ENCODE measurements at regions not wholly inside any gene's neighbourhood (a gene's known extent, or its start where the extent isn't known, plus 50 kb on each side); places are given as distances from the start of the nearest gene placed in this dataset.

GRCh38 chr6:21538186-21538798 lies 55.3 kb upstream of the SOX4 start:
- no peak overlapping the region for H2AFZ ChIP-seq
- DNase-seq = peak; percentile 59

GRCh38 chr6:21539621-21540100 lies 53.9 kb upstream of the SOX4 start:
- no peaks in the 10 kb centered on the region for H3K27me3 ChIP-seq (replicated peaks; ENCODE audit: insufficient read depth)
- H3K4me2 ChIP-seq (ENCODE audit: unreplicated experiment) = no peak overlapping the region
- H2AFZ ChIP-seq = no peak overlapping the region
- no peak overlapping the region for H3K27ac ChIP-seq
- no peak overlapping the region for H3K9ac ChIP-seq
- TF ChIP-seq EZH2 (IDR thresholded peaks at IDR 0.05; ENCODE audit: insufficient read depth, poor library complexity, severe bottlenecking) = no peak
- TF ChIP-seq EZH2phosphoT487 (IDR thresholded peaks at IDR 0.05; ENCODE audit: insufficient read depth, low read depth) = no peak
- no peaks in the 10 kb centered on the region for H3K36me3 ChIP-seq (ENCODE audit: low read depth)
- H3F3A ChIP-seq (ENCODE audit: insufficient read depth) = no peaks in the 10 kb centered on the region
- H3K9me2 ChIP-seq (ENCODE audit: insufficient read depth) = no peaks in the 10 kb centered on the region
- WGBS, 2 experiments (ENCODE audit: low coverage in 1 of 2, low lambda C conversion rate in 2 of 2, missing lambda C conversion rate in 2 of 2) = 67 to 79% methylated on average over 4 of the region's 4 CpGs
- H3K9me3 ChIP-seq (ENCODE audit: low read depth) = no peaks in the 10 kb centered on the region
- H4K20me1 ChIP-seq (ENCODE audit: insufficient read depth) = no peaks in the 10 kb centered on the region
- no peak for DNase-seq
- in situ Hi-C loops (cut with MboI) = no loop called here
- no peak overlapping the region for H3K4me3 ChIP-seq
- no peaks in the 10 kb centered on the region for H3K79me2 ChIP-seq (ENCODE audit: insufficient read depth)
- H3K4me1 ChIP-seq (ENCODE audit: insufficient read depth) = 0 out of 2 replicates have a peak, but pooled peaks cover 4% of the 10 kb centered on the region

More at GRCh38 chr6:21538186-21538798, 55.3 kb upstream of the SOX4 start:
- H3K79me2 ChIP-seq (ENCODE audit: insufficient read depth) = no peaks in the 10 kb centered on the region
- no peak for TF ChIP-seq EZH2 (IDR thresholded peaks at IDR 0.05; ENCODE audit: insufficient read depth, poor library complexity, severe bottlenecking)
- TF ChIP-seq EZH2phosphoT487 (IDR thresholded peaks at IDR 0.05; ENCODE audit: insufficient read depth, low read depth) = no peak
- H3K36me3 ChIP-seq (ENCODE audit: low read depth) = no peaks in the 10 kb centered on the region
- no peak overlapping the region for H3K27ac ChIP-seq
- no peaks in the 10 kb centered on the region for H3F3A ChIP-seq (ENCODE audit: insufficient read depth)
- H3K4me3 ChIP-seq = no peak overlapping the region
- no peaks in the 10 kb centered on the region for H3K27me3 ChIP-seq (replicated peaks; ENCODE audit: insufficient read depth)
- H3K9me3 ChIP-seq (ENCODE audit: low read depth) = no peaks in the 10 kb centered on the region
- WGBS, 2 experiments (ENCODE audit: low coverage in 1 of 2, low lambda C conversion rate in 2 of 2, missing lambda C conversion rate in 2 of 2) = 16 to 25% methylated on average over 5 of the region's 5 CpGs
- no peaks in the 10 kb centered on the region for H3K9me2 ChIP-seq (ENCODE audit: insufficient read depth)
- in situ Hi-C loops (cut with MboI) = no loop called here
- H3K4me2 ChIP-seq (ENCODE audit: unreplicated experiment) = no peak overlapping the region
- 0 out of 2 replicates have a peak, but pooled peaks cover 4% of the 10 kb centered on the region for H3K4me1 ChIP-seq (ENCODE audit: insufficient read depth)
- no peak overlapping the region for H3K9ac ChIP-seq
- H4K20me1 ChIP-seq (ENCODE audit: insufficient read depth) = no peaks in the 10 kb centered on the region

Measured in GM23248 (cell line).